Esophagus muscularis mucosa (tissue), 4 donors: ENCODE measurements at regions not wholly inside any gene's neighbourhood (a gene's known extent, or its start where the extent isn't known, plus 50 kb on each side); places are given as distances from the start of the nearest gene placed in this dataset.
"Not testable (repeated sequence)": the region's sequence is repeated elsewhere in the genome, so short reads cannot be mapped to it uniquely, and the experiment has no call there.

ENCODE experiments used
- DNase-seq: peaks from one replicate; pipeline ENCODE4 v3.0.0-alpha.2; 2017; ENCODE audit errors: extremely low spot score
- H3K27ac ChIP-seq, 4 donors: fragments of 200-600 bp; sonication (generic); replicated peaks in 1 of 4; 1 replicate in 3 of 4; 2 replicates in 1 of 4; pipeline ENCODE4 v1.5.1; 2016 to 2019; ENCODE audit warnings: mild to moderate bottlenecking in 1 of 4
- H3K27me3 ChIP-seq, 4 donors: fragments of 200-600 bp; sonication (generic); one replicate each; pipeline versions ENCODE4 v1.5.1 to v1.6.0; 2016 to 2019
- H3K36me3 ChIP-seq, 4 donors: fragments of 200-600 bp; sonication (generic); one replicate each; pipeline ENCODE4 v1.5.1; 2016 to 2019
- H3K4me1 ChIP-seq, 4 donors: fragments of 200-600 bp; sonication (generic); one replicate each; pipeline ENCODE4 v1.5.1; 2016 to 2019
- H3K4me3 ChIP-seq, 4 donors: fragments of 200-600 bp; sonication (generic); 1 replicate in 2 of 4; 2 replicates in 2 of 4; pipeline ENCODE4 v1.5.1; 2016 to 2019; ENCODE audit warnings: mild to moderate bottlenecking in 4 of 4, moderate library complexity in 1 of 4
- H3K9me3 ChIP-seq, 4 donors: fragments of 200-600 bp; sonication (generic); 1 replicate in 3 of 4; 2 replicates in 1 of 4; pipeline ENCODE4 v1.5.1; 2016 to 2019
- CTCF ChIP-seq, 3 experiments: fragments of 200-600 bp in 2 of 3; fragments of 450-650 bp in 1 of 3; sonication (generic) in 2 of 3; IDR thresholded peaks; one replicate each; pipeline ENCODE4 v1.5.1; 2017 to 2019; ENCODE audit warnings: antibody characterized with exemption in 3 of 3, mild to moderate bottlenecking in 2 of 3, moderate library complexity in 1 of 3
- EP300 ChIP-seq: sonication (generic); formaldehyde crosslinking; IDR thresholded peaks from one replicate; pipeline ENCODE4 v1.6.1; 2017; ENCODE audit warnings: antibody characterized with exemption
- POLR2A ChIP-seq: fragments of 450-650 bp; IDR thresholded peaks from one replicate; pipeline ENCODE4 v1.6.1; 2017; ENCODE audit warnings: antibody characterized with exemption, moderate library complexity, mild to moderate bottlenecking, low read depth
- POLR2AphosphoS5 ChIP-seq, 2 donors: sonication (generic); formaldehyde crosslinking; IDR thresholded peaks; one replicate each; pipeline ENCODE4 v1.6.1; 2017; ENCODE audit warnings: antibody characterized with exemption in 2 of 2
- WGBS: methylation state at CpG from one replicate; pipeline ENCODE4 v1.1.5; 2018; 5-methylcytosine and 5-hydroxymethylcytosine counted together
- intact Hi-C: fragments of 100-400 bp; cut with DNase I; formaldehyde crosslinking; loops from one replicate; pipeline ENCODE4 v1.15.1; 2023

GRCh38 chr2:65765376-65765775 lies 333.0 kb upstream of the SPRED2 start:
- WGBS: 75% methylated on average over 3 of the region's 3 CpGs
- Histone ChIP-seq H3K27me3 (no peaks in the 10 kb centered on the region), H3K4me1 (no peaks in the 10 kb centered on the region), H3K27ac (no peak overlapping the region), H3K36me3 (no peaks in the 10 kb centered on the region), H3K9me3 (no peaks in the 10 kb centered on the region), H3K4me3 (no peak overlapping the region)
- intact Hi-C loops: no loop called here
- no peak for TF ChIP-seq POLR2AphosphoS5 (IDR thresholded peaks at IDR 0.05)
- TF ChIP-seq EP300: no peak
- no peak for TF ChIP-seq POLR2A
- no peak for TF ChIP-seq CTCF (IDR thresholded peaks at IDR 0.05)
- no peak for DNase-seq

GRCh38 chr2:65762068-65762467 lies 329.7 kb upstream of the SPRED2 start:
- peaks cover 0 to 6% (median under 1%) of the 10 kb centered on the region in 4 donors for H3K9me3 ChIP-seq
- H3K4me3 ChIP-seq: no peak overlapping the region
- peak; percentile 53 for DNase-seq
- intact Hi-C loops: no loop called here
- WGBS: 88% methylated on average over 3 of the region's 3 CpGs
- H3K4me1 ChIP-seq: no peaks in the 10 kb centered on the region
- TF ChIP-seq POLR2AphosphoS5 (IDR thresholded peaks at IDR 0.05) (no peak), POLR2A (no peak), EP300 (no peak), CTCF (IDR thresholded peaks at IDR 0.05) (no peak)
- H3K27ac ChIP-seq: no peak overlapping the region
- H3K27me3 ChIP-seq: no peaks in the 10 kb centered on the region
- no peaks in the 10 kb centered on the region for H3K36me3 ChIP-seq

GRCh38 chr2:65754219-65754618 lies 321.8 kb upstream of the SPRED2 start:
- TF ChIP-seq EP300: no peak
- TF ChIP-seq POLR2AphosphoS5 (IDR thresholded peaks at IDR 0.05): no peak
- no peak for TF ChIP-seq POLR2A
- TF ChIP-seq CTCF (IDR thresholded peaks at IDR 0.05): no peak
- Histone ChIP-seq H3K4me1 (peaks cover 0 to 6% (median 3%) of the 10 kb centered on the region in 4 donors), H3K4me3 (no peak overlapping the region), H3K27me3 (no peaks in the 10 kb centered on the region), H3K27ac (no peak overlapping the region), H3K9me3 (peaks cover 0 to 9% (median 3%) of the 10 kb centered on the region in 4 donors), H3K36me3 (no peaks in the 10 kb centered on the region)
- no peak for DNase-seq
- intact Hi-C loops: no loop called here
- 54% methylated on average over 1 of the region's 1 CpG for WGBS

- intact Hi-C loops: no loop called here
- H3K9me3 ChIP-seq: peaks cover 0 to under 1% (median 0%) of the 10 kb centered on the region in 4 donors
- H3K4me3 ChIP-seq: no peak overlapping the region
- H3K27me3 ChIP-seq: no peaks in the 10 kb centered on the region
- peaks cover 0 to 6% (median 5%) of the 10 kb centered on the region in 4 donors for H3K4me1 ChIP-seq
- H3K27ac ChIP-seq: no peak overlapping the region
- TF ChIP-seq POLR2A: no peak
- no peak for TF ChIP-seq CTCF (IDR thresholded peaks at IDR 0.05)
- TF ChIP-seq POLR2AphosphoS5 (IDR thresholded peaks at IDR 0.05): no peak
- TF ChIP-seq EP300: no peak
- no peaks in the 10 kb centered on the region for H3K36me3 ChIP-seq
- 91% methylated on average over 2 of the region's 2 CpGs for WGBS
- DNase-seq: no peak
These were observed 319.0 kb upstream of the SPRED2 start for GRCh38 chr2:65751408-65751807.

GRCh38 chr2:65749545-65749944 lies 317.1 kb upstream of the SPRED2 start:
- Histone ChIP-seq H3K27ac (no peak overlapping the region), H3K4me1 (peaks cover 0 to 6% (median 5%) of the 10 kb centered on the region in 4 donors), H3K27me3 (no peaks in the 10 kb centered on the region), H3K4me3 (no peak overlapping the region), H3K36me3 (no peaks in the 10 kb centered on the region), H3K9me3 (no peaks in the 10 kb centered on the region)
- WGBS: 46% methylated on average over 3 of the region's 3 CpGs
- TF ChIP-seq CTCF (IDR thresholded peaks at IDR 0.05) (no peak), EP300 (no peak), POLR2A (no peak)
- intact Hi-C loops: no loop called here
- no peak for DNase-seq

GRCh38 chr2:65747875-65748274 lies 315.5 kb upstream of the SPRED2 start:
- H3K27ac ChIP-seq: not testable (repeated sequence)

More at GRCh38 chr2:65747875-65748274, 315.5 kb upstream of the SPRED2 start:
- intact Hi-C loops, H3K4me1 ChIP-seq, DNase-seq, H3K4me3 ChIP-seq, H3K36me3 ChIP-seq, H3K27me3 ChIP-seq, H3K9me3 ChIP-seq: not testable (repeated sequence)
- 62% methylated on average over 4 of the region's 4 CpGs for WGBS
